ENCODE measurements at regions not wholly inside any gene's neighbourhood (a gene's known extent, or its start where the extent isn't known, plus 50 kb on each side); places are given as distances from the start of the nearest gene placed in this dataset.
"Not testable (repeated sequence)": the region's sequence is repeated elsewhere in the genome, so short reads cannot be mapped to it uniquely, and the experiment has no call there.

DNA sequence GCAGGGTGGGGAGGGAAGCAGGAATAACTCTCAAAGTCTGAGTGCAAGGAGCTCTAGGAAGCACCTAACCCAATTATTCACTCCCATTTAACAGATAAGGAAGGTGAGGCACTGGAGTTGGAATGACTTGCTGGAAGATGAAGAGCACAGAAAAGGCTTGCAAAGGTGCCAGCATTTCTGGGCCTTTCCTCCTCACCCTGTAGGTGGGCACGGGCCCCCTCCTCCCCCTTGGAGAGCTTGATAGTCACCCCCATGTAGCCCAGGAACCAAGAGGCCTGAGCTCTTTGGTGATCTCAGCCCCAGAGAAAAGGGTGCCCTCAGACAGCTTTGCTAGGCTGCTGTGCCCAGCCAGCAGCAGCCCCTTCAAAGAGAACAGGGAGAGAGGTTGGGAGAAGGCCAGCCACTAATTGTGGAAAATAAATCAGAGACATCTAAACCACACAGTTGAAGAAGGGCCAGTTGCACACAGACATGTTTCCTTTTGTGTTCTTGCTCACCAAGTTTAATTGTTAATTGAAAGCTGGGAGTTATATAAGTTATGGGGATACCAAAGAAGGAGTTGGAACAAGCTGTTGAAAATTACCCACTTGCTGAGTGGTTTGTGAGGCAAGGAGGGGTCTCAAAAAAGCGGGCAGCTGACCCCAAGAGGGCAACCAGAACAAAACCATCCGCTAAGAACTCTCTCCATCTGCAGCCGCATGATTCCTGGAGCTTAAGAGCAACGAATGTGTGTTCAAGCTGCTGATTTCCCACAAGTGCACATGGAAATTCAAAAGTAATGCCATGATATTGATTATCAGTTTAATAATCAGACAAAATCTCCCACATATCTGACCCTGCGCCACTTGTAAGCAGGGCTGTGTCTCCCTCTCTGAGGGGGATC lies 77.0 kb downstream of the MRPL14 start:
- DNase-seq, result no peak

GRCh38 chr6:44049163-44049988 lies 77.9 kb downstream of the MRPL14 start:
- DNase-seq, result no peak

GRCh38 chr6:44048277-44048676 lies 79.0 kb downstream of the MRPL14 start:
- DNase-seq, result no peak

DNA sequence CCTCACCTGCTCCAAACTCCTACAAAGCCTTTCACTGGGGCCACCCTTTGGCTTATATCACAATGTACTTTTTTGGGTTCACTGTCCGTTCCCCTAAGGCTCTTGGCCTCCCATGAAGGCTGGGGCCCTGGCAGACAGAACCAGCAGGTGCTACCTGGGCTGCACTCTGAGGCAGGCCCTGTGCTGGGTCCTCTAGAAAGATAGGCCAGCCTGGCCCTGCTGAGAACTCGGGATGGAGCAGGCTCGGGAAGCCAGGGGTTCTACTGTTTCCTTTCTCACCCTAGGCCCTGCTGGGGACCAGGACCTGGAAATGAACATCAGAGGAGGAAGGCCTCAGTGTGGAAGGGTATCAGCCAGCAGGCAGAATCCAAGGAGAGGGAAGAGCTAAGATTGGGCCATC lies 79.5 kb downstream of the MRPL14 start:
- no peak for DNase-seq

- no peak for DNase-seq
These were observed 80.1 kb downstream of the MRPL14 start for GRCh38 chr6:44047179-44047546.

- DNase-seq, result no peak
These were observed 80.6 kb downstream of the MRPL14 start for GRCh38 chr6:44046516-44047178.

DNA sequence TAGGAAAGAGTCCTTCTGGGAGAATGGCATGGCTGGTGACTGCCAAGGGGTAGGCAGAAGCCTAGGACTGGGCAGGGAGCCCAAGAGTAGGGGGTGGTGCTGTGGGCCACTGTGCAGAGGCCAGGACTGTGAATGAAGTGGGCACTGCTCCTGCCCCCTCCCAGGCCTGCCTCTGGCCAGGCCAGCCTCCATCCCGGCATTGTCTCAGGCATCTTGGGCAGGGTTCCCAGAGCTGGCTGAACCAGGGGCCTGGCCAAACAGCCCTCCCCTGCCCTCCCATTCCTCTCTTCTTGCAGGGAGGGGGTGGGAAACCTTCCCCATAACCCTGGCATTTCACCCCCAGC lies 81.6 kb downstream of the MRPL14 start:
- DNase-seq, result no peak

- no peak for DNase-seq
These were observed 82.1 kb downstream of the MRPL14 start for GRCh38 chr6:44044940-44045671.

DNA sequence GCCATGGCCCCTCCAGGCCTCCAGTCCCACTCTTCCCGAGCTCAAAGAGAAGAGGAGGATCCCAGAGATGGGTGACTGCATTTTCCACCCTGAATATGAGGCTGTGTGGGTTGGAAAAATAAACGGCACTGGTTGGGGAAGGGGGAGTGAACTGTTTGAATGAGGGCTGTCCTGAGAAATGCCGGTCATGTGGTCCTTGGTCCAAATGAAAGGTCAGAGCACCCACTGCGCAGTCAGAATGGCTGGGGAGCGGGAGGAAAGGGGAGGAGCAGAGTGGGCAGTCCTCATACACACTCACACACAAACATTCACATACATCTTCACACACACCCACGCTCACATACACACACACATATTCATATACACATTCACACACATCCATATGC lies 83.1 kb downstream of the MRPL14 start:
- DNase-seq, result no peak

DNA sequence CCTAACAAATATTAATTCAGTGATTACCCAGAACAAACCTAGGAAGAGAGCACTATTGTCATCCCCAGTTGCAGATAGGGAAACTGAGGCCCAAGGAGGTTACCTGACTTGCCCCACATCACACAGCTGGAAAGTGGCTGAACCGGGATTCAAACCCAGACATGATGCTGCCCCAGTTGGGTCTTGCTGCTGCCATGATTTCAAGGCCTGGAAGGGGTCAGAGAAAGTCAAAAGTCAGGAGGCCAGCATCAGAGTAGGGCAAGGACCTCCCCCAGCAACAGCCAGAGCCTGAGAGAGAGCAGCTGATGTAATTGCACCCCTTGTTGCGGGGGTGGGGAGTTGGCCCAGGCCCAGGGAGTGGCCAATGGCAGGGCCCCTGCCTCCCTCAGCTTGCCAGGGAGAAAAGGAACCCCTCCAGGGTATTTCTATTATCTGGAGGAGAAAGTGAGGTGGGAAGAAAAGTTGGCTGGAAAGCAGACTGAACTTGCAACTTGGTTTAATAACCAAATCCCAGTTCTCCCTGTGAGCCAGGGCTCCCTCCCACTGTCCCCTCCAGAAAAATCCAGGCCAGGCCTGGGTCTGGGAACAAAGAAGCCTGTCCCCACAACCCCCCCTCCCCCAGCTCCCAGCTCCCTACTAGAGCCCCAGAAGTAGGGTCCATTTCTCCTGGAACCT lies 83.6 kb downstream of the MRPL14 start:
- no peak for DNase-seq

DNA sequence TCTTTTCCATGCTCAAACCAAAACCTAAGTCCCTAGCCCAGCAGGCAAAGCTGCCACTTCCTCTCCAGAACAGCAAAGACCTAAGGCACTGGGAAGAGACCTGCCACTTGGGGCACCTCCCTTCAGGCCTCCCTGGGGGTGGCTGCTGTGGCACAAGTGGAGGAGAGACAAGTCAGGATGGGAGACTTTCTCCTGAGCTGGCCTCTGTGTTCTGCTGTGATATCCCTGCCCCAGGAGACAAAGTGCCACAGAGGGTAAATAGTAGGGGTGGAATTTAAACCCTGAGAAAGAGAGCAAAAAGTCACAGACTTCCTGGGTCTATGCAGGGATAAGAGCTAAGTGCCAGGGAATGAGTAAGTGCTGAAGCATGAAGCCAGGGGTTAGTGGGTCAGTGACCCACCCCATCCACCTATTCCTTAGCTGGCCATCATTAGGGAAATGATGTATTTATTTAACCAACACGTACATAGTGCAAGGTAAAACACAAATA lies 84.2 kb downstream of the MRPL14 start:
- DNase-seq, result no peak

DNA sequence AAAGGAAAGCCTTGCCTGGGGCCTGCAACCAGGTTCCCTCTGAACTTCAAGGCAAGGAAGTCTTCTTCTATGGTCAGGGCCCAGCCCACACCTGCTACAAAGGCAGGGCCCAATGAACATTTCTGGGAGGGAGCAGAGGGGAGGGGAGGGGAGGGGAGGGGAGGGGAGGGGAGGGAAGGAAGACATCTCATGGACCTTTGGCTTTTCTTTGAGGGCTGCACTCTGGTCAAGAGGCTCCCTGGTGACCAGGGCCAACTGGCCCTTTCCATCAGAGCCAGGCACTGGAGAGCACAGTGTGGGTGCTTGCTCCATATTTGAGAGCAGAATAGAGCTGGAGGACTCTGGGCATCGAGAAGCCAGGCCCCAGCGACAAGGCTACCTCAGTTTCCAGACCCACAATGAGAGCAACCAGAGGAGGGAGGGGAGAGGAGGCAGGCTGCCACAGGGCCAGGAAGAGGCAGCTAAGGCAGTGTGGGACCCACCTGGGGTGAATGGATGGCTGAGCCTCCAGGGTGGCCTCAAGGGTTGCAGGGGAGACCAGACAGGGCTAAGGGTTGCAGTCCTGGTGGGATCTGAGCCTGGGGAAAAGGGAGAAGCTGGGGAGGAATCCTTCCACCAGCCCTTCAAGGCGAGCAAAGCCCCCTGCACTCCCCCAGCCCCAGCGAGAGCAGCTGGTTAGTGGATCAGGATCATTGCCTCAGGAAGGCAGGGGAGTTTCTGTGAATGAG lies 84.8 kb downstream of the MRPL14 start:
- DNase-seq, result no peak

DNA sequence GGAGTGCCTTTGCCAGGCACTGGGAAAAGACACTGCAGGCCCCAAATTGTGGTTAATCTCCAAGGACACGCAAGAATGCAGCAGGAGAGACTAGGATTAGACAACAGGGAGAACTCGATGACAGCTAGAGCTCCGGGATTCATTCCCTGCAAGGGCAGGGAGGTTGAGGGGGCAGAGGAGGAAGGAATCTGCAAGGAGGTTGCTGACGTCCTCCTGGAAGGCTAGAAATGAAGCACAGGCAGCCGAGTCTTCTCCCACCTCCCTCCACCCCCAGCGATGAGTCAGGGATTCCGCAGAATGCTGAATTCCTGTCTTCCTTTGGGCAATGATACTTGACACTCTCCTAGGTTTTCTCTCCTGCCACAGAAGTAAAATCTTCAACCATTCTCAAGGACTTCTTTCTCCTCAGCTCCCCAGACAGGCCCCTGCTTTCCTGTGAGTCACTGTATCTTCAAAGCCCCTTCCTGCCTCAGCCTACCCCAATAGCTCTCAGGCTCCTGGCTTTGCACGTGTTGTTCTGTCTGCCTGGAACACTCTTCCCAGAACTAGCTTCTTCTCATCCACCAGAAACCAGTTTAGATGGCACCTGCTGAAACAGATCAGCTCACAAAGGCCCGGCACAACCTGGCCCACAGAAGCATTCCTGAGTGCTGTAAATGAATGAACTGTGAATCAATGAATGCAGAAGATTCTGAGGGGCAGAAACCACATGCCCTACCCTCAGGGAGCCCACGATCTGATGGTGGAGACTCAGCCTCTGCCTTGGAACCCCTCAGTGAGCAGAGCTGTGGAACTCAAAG lies 85.6 kb downstream of the MRPL14 start:
- DNase-seq, result no peak

- DNase-seq, result no peak
These were observed 86.5 kb downstream of the MRPL14 start for GRCh38 chr6:44040786-44041185.

GRCh38 chr6:44039839-44040350 lies 87.4 kb downstream of the MRPL14 start:
- DNase-seq, result no peak

GRCh38 chr6:44039191-44039719 lies 88.0 kb downstream of the MRPL14 start:
- no peak for DNase-seq

GRCh38 chr6:44038543-44039065 lies 88.6 kb downstream of the MRPL14 start:
- no peak for DNase-seq

DNA sequence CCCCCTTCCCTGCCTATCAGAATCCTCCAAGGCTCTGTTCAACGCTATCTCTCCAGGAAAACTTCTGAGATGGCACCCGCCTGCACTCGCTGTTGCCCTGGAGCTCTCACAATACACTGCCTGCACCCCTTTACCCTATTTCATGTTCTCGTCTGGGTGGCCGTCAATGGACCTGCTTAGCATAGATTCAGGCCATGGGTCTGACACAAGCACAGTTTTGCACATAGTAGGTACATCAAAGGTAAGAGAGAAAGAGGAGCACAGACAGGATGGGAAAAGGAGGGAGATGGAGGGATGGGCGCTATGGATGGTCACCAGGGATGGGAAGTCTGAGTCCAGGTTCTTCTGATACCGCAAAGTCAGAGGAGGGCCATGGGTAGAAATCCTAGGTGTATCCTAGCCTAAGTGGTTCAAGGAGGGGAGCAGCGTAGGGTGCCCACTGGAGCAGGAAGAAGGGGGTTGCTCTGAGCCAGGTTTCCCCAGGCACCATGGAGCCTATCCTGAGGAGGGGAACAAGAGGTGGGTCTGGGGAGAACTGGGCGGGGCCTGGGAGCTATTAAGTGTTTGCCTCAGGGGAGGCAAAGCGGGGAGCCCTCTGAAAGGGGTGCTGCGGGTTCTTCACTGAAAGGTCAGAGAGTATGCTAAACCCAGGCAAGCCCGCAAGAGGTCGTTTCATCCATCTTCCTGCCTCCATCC lies 89.3 kb downstream of the MRPL14 start:
- no peak for DNase-seq

GRCh38 chr6:44037276-44037675 lies 90.0 kb downstream of the MRPL14 start:
- not testable (repeated sequence) for DNase-seq

Measured in GF-D8 (cell line).